ENCODE measurements at regions not wholly inside any gene's neighbourhood (a gene's known extent, or its start where the extent isn't known, plus 50 kb on each side); places are given as distances from the start of the nearest gene placed in this dataset.
"Not testable (repeated sequence)": the region's sequence is repeated elsewhere in the genome, so short reads cannot be mapped to it uniquely, and the experiment has no call there.

DNA sequence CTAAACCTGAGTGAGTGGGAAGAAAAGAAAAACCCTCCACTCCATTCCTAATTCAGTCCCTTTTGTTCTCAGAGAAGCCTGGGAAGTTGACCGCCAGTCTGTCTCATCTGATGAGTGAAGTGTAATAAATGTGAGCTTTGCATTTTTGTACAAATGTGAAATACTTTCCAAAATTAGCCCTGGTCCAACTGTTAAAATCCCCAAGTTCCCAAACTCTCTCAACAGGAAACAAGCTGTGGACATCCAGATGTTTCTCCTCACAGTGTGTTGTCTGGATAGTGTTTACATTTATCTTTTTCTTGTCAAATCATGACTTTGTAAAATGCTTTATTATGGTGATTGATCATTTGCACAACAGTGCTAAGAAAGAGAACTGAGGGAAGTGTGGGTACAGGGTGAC lies 145.1 kb downstream of the TM2D1 start:
- no peak for DNase-seq

DNA sequence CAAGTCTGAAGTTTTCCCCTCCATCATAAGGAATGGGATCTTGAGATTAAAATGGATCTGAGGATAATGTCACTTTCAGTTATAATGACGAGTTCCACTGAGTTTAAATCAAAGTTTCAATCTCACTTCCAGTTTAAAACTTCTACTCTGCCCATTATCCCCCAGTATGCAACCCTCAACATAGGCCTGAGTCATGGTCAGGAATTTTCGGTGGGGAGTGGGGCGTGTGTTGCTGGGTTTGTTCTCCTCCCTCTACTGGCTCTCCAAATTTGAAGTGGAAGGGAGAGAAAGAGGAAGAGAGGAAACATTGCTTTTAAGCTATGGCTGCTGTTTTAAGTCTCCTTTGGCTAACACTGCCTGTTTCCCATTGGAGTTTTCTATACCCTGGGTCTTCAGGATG lies 152.9 kb downstream of the TM2D1 start:
- no peak for DNase-seq

DNA sequence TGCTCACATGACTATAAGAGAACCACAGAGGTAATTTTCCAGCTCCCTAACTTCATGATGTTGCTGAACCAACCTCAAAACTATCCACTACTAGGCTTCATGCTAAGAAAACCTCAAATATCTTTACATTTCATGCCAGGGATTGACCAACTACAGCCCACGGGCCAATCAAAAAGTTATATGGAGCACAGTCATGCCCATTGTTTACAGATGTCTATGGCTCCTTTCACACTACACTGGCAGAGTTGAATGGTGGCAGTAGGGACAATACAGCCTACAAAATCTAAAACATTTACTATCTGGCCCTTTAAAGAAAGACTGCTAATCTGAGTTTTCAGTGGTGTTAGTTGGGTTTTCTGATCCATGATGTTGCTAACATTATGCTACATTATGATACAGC lies 154.8 kb downstream of the TM2D1 start:
- no peak for DNase-seq

DNA sequence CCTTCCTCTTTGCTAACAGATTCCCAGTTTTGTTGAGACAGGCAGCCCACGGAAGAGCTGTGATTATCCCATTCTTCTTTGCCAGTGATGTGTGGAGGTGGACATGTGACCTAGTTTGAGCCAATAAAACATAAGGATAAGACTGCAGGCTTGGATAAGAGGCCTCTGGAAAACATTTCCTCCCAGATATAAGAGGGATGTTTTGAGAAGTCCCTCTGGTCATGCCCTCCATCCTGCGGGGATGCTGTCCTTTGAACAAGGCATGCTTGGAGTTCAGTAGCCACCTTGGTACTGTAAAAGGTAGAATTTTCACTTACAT lies 155.7 kb downstream of the TM2D1 start:
- DNase-seq: no peak

DNA sequence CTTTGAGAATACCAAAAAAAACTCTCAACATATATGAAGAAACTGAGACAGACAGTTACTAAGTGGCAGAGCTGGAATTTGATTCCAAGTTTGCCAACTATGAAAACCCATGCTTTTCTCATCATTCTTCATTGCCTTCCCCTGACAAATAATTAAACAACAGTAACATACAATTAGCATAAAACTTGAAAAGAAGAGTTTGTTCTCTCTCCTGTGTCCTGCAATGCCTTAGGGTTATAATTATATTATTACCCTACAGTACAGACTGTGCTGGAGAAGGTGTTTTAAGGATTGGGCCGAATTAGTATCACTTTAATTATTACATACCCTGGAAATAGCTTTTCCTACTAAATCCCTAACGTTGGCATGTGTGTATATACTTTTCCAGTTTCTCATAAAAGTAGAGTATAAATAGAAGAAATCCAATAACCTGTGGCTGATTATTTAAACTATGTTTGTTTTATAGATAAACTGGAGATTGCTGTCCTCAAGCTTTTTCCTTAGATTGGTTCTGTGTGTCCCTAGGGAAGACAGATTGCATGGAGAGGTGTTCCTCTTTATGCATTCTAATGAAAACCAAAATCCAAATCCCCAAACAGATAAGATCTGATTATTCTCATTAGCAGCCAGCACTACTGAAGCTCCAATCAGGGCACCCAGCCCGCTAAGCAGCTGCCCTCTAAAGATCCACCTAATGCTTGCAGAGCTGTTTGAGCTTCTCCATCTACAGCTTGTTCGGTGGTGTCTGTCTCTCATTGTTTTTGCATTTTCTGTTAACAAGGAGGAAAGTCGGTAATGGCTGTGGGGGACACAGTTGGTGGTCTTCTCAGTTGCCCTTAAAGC lies 156.3 kb downstream of the TM2D1 start:
- DNase-seq: no peak

DNA sequence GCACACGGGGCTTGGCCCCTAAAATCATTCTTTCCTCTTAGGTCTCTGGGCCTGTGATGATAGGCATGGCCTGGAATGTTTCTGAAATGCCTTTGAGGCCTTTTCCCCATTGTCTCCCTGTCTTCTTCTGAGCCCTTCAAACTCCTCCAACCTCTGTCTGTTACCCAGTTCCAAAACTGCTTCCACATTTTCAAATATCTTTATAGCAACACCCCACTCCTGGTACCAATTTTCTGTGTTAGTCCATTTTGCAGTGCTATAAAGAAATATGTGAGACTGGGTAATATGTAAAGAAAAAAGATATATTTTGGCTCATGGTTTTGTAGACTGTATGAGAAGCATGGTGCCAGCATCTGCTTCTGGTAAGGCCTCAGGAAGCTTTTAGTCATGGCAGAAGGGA lies 158.8 kb downstream of the TM2D1 start:
- no peak for DNase-seq

DNA sequence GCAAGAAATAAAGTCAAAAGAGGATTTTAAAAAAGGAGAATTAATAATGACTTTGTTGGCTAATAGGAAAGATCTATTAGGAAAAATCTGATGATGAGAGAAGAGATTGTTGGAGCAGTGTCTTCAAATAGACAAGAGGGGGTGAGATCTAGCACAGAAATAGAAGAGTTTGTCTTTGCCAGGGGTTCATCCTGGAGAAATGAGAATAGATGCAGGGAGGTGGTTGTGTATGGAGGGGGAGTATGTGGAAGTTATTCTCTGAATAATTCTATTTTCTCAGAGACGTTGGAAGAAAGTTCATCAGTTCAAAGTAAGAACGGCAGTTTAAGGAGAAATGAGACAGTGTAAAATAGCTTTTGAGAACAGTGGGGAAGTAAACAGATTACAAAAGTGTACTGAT lies 161.3 kb downstream of the TM2D1 start:
- DNase-seq: no peak

DNA sequence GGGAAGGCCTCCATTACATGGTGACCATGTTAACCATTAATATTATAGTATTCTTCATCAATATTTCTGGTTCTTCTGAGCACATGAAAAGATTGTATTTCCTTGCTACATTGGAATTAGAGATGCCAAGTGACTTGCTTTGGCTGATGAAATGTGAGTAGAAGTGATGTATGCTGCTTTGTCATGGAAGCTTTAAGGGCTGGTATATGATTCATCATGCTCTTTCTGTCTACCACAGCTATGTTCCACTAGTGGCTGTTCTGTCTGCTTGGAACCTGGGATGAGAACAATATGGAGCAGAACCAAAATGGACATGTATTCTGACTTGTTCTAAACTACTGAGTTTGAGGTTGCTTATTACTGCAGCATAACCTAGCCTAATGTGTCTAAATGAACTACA lies 163.3 kb downstream of the TM2D1 start:
- no peak for DNase-seq

DNA sequence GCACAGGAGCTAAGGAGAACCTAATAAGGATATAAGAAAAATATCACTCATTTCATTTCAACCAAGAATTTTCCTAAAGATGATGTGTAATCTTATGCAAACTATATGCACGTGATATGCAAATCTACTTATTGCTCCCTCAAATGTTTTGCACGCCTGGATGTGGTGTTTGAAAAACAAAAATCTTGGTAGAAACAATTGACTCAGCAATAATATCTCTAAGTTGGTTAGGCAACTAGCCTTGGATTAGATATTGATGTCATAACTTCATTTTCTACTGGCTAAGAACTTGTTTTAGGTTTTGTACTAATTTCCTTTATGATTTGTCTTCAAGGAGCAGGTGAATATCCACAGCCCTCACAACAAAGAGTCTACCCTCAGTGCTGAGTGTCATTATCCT lies 164.6 kb downstream of the TM2D1 start:
- DNase-seq: no peak

DNA sequence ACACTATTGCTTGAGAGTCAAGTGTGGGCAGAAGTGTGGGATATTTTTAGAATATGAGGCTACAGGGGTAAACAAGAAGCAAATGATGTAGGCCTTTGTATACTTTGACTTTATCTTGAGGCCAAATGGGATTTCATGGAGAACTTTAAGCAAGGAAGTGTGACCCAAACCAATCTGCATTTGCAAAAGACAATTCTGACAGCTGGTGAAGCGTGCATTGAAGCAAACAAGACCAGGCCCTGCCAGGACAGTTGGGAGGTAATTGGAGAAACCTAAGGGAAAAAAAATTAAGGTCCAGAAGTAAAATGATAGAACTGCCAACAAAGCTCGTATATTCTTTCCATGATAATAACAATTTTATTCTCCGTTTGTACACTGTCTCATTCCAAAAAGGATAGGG lies 168.3 kb downstream of the TM2D1 start:
- DNase-seq: no peak

DNA sequence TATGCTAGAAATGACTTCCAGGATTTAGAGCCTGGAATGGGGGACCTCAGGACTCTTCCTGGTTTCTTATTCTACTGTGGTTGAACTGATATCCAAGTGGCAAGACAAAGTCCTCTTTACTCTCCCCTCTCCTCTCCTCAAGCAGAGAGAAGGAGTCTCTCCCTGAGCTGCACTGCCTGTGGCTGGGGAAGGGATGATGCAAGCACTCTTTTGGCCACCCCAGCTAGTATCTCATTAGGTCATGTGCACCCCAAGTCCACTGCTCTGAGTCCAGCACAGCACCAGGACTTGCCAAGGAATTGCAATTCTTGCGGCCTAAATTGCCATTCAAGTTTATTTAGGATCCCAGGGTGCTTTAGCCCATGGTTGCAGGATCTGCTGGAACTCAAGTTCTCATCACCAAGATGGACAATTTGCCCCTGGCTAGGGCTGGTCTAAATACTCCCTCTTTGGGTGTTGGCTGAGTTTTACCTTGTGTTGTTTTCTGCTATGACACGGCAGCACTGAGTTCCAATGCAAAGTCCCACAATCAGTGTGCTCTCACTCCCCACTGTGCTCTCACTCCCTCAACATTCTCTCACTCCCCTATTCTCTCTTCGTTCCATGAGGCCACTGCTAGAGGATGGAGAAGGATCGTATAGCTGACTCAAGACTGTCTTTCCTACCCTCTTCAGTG lies 172.2 kb downstream of the TM2D1 start:
- DNase-seq: no peak

DNA sequence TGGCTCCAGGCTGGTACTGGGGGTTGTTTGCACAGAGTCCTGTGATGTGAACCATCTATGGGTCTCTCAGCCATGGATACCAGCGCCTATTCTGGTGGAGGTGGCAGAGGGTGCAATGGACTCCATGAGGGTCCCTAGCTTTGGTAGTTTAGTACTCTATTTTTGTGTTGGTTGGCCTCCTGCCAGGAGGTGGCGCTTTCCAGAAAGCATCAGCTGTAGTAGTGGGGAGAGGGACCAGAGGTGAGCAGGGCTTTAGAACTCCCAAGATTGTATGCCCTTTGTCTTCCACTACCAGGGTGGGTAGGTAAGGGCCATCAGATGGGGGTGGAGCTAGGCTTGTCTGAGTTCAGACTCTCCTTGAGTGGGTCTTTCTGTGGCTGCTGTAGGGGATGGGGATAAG lies 177.6 kb downstream of the TM2D1 start:
- not testable (repeated sequence) for DNase-seq

DNA sequence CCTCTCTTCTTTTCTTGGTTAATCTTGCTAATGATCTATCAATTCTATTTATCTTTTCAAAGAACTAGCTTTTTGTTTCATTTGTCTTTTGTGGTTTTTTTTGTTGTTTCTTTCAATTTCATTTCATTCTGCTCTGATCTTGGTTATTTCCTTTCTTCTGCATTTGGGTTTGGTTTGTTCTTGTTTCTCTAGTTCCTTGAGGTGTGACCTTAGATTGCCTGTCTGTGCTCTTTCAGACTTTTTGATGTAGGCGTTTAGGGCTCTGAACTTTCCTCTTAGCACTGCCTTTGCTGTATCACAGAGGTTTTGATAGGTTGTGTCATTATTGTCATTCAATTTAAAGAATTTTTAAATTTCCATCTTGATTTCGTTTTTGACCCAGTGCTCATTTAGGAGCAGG lies 180.1 kb downstream of the TM2D1 start:
- not testable (repeated sequence) for DNase-seq

DNA sequence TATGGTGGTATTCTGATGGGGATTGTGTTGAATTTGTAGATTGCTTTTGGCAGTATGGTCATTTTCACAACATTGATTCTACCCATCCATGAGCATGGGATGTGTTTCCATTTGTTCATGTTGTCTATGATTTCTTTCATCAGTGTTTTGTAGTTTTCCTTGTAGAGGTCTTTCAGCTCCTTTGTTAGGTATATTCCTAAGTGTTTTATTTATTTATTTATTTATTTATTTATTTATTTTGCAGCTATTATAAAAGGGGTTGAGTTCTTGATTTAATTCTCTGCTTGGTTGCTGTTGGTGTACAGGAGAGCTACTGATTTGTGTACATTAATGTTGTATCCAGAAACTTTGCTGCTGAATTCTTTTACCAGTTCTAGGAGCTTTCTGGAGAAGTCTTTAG lies 181.4 kb downstream of the TM2D1 start:
- not testable (repeated sequence) for DNase-seq

DNA sequence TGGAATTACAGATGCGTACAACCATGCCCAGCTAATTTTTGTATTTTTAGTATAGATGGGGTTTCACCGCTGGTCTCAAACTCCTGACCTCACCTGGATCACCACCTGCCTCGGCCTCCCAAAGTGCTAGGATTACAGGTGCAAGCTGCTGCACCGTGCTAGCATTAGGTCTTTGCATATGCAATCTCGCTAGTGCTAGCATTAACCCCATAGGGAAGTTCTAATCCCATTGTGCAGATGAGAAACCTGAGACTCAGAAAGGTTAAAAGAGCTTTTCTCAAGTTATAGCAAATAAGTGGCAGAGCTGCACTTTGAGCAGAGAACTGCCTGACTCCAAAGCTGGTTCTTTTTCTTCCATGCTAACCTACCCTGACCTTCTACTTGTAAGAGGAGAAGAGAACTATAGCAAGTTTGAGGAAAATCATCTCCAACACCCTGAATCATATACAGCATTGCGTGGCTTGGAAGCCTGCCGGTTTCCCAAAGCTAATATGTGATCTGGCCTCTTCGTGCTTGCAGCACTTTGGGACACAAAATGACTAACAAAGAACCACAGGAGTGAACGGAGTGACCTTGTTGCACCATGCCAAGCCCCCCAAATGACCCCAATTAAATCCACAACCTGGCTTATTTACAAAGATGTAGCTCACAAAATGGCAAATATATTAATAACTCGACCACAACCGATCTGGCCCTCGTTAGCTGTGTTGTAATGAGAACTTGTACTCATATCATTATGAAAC lies 185.1 kb downstream of the TM2D1 start:
- DNase-seq: no peak

DNA sequence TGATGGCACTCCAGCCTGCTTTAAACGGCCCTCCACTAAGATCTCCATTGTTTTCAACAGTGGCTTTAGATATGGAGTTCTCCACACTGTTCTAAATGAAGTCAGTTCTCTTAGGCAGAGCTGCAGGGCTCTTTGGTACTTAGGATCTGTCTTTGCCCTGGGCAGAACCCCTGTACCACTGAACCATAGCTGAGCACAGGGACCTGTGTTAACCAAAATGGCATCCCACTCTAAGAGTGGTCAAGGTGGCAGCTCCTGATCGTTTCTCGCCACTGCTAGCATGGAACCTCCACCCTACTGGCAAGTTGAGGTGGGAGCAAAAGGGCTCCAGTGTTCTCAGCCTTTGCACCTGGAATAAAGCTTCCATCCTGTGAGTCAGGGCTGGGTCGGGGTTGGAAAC lies 186.7 kb downstream of the TM2D1 start:
- DNase-seq: no peak

DNA sequence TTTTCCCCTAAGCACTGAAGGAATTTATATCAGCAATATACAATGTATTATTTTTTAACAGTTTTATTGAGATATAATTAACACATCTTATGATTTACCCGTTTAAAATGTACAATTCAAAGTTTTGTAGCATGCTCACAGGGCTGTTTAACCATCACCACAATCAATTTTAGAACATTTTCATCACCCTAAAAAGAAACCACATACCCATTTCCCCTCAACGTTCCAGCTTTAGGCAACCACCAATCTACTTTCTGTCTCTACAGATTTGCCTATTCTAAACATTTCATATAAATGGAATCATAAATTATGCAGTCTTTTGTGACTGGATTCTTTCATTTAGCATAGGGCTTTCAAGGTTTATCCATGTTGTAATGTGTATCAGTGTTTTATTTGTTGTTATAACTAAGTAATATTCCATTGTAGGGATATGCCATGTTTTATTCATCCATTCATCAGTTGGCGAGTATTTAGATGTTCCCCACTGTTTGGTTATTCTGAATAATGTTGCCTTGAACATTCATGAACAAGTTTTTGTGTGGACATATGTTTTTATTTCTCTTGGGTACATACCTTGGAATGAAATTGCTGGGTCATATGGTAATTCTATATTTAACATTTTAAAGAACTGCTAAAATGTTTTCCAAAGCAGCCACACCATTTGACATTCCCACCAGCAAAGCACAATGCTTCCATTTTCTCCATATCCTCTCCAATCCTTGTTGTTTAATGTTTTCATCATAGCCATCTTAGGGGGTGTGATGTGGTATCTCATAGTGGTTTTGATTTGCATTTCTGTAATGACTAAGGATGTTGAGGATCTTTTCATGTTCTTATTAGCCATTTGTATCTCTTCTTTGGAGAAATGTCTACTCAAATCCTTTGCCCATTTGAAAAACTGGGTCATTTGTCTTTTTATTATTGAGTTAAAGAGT lies 188.5 kb downstream of the TM2D1 start:
- no peak for DNase-seq

DNA sequence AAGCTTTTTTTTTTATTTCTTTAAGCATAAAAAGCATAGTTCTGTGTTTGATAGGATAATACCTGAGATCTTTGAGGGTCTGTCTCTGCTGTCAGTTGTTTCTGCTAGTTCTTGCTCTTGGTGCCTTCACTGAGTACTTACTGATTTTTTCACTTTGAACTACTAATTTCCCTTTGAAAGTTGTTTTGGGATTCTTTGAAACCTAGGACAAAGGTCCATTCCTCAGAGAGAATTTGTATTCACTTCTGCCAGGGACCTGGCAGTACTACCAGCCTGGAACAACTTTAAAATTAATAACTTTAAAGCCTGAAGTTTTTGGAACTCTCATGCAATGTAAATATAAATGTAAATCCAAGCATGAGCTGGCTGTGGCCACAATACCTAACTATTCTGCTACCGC lies 190.1 kb downstream of the TM2D1 start:
- DNase-seq: no peak

DNA sequence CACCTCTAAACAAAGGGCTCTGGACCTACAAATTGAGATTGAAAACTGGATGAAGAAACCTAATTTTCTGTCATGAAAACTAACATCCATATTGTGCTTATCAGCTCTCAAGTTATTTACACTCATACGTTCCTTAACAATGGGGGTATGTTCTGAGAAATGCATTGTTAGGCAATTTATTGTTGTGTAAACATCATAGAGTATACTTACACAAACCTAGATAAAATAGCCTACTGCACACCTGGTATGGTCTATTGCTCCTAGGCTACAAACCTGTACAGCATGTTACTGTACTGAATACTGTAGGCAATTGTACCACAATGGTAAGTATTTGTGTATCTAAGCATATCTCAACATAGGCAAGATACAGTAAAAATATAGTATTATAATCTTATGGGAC lies 191.4 kb downstream of the TM2D1 start:
- DNase-seq: no peak

DNA sequence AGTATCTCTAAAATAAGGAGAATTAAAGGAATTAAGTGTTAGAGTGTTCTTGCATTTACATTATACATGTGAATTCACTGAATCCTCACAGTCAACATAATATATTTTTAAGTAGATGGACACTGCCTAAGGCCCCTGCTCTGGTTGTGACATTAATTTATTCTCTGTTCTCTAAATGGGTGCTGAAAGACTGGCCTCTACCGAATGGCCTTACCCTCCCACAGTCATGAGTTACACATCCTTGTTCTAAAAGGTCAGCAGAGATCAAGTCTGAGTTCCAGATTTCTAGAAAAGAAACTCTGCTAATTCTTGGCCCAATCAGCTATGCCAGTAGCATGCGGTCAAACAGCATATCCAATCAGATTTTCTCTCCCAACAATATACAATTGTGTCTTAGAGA lies 193.2 kb downstream of the TM2D1 start:
- no peak for DNase-seq

DNA sequence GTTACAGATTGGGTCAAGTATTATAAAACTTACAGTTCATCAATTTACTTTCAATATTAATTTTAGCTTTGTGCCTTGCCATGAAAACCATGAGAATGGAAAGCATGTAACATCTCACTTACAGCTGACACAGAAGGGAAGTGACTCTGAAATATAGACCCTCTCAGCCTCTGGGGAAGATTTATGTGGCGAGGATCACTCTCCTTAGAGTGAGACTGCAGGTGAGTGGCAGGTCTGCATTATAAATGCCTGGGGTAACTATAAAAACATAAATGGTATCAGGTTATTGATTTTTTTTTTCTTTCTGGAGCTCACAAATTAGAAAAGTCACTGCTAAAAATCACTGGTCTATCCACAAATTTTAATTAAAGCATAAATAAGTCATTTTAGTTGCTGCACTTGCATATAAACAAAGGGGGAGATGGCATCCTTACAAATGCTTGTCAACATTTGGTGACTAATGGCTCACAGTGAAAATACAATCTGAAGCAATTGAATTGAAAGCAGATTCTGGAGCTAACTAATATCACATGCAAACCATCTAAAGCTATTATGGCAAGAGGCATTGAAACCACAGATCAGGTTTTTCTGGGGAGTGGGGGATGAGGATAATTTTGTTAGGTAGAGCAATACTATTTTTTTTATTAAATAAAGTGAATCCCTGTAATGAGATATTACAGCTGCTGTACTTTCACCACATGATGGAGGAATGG lies 200.9 kb downstream of the TM2D1 start:
- DNase-seq: no peak

DNA sequence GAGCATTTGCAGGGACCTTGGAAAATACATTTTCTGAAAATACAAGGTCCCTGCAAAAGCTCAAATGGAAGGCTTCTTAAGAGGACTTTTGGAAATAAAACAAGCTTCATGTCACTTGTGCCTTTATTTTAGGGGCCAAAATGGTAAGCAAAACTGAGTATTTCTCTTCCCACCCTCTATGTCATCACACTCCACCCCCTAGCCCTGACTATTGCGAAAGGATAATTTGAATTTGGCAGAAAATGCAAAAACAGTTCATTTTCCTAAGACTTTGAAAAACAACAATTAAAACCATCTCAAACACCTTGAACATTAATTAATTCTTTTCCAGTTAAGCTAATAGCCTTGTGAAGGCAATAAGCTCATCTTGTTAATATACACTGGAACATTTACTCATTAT lies 201.7 kb downstream of the TM2D1 start:
- DNase-seq: no peak
